ENCODE measurements at regions not wholly inside any gene's neighbourhood (a gene's known extent, or its start where the extent isn't known, plus 50 kb on each side); places are given as distances from the start of the nearest gene placed in this dataset.

GRCh38 chr1:5329068-5329739 lies 663.0 kb downstream of the NPHP4 start:
- no peaks in the 10 kb centered on the region for H3K36me3 ChIP-seq (ENCODE audit: control insufficient read depth, insufficient read depth, low read length)
- H3K9me3 ChIP-seq = no peaks in the 10 kb centered on the region
- no peak for TF ChIP-seq CTCF (IDR thresholded peaks at IDR 0.05; ENCODE audit: insufficient read depth in 1 of 2, low read depth in 1 of 2, low read length in 1 of 2, severe bottlenecking in 1 of 2, unreplicated experiment in 1 of 2)
- DNase-seq = no peak
- Mint-ChIP-seq H3K36me3 (ENCODE audit: insufficient read depth, unreplicated experiment) (peaks cover 5% of the 10 kb centered on the region), H3K27ac (ENCODE audit: unreplicated experiment) (no peak overlapping the region), H3K4me1 (ENCODE audit: low read depth, unreplicated experiment) (no peaks in the 10 kb centered on the region), H3K9me3 (ENCODE audit: unreplicated experiment) (peaks cover 18% of the 10 kb centered on the region), H3K27me3 (ENCODE audit: insufficient read depth, unreplicated experiment) (no peaks in the 10 kb centered on the region), H3K4me3 (ENCODE audit: unreplicated experiment) (no peak overlapping the region)
- POLR2A ChIA-PET = no interaction called here
- no peaks in the 10 kb centered on the region for H3K4me1 ChIP-seq
- no peak overlapping the region for H3K4me3 ChIP-seq (ENCODE audit: low read depth, low read length)
- no TSS peak for BruUV-seq (replicated peaks)
- CTCF ChIA-PET = no interaction called here
- intact Hi-C loops (cut with micrococcal nuclease; ENCODE audit: unreplicated experiment) = no loop called here
- no peaks in the 10 kb centered on the region for H3K27me3 ChIP-seq (replicated peaks; ENCODE audit: control insufficient read depth, insufficient read depth, low read length)

GRCh38 chr1:5324883-5325282 lies 667.3 kb downstream of the NPHP4 start:
- no peak overlapping the region for H3K4me3 ChIP-seq (ENCODE audit: low read depth, low read length)
- no peaks in the 10 kb centered on the region for H3K9me3 ChIP-seq
- BruUV-seq (replicated peaks) = no TSS peak
- Mint-ChIP-seq H3K36me3 (ENCODE audit: insufficient read depth, unreplicated experiment) (no peaks in the 10 kb centered on the region), H3K9me3 (ENCODE audit: unreplicated experiment) (peaks cover 10% of the 10 kb centered on the region), H3K27ac (ENCODE audit: unreplicated experiment) (no peak overlapping the region), H3K4me3 (ENCODE audit: unreplicated experiment) (no peak overlapping the region), H3K4me1 (ENCODE audit: low read depth, unreplicated experiment) (no peaks in the 10 kb centered on the region), H3K27me3 (ENCODE audit: insufficient read depth, unreplicated experiment) (peaks cover 7% of the 10 kb centered on the region)
- H3K36me3 ChIP-seq (ENCODE audit: control insufficient read depth, insufficient read depth, low read length) = no peaks in the 10 kb centered on the region
- intact Hi-C loops (cut with micrococcal nuclease; ENCODE audit: unreplicated experiment) = no loop called here
- no peaks in the 10 kb centered on the region for H3K4me1 ChIP-seq
- no peak for DNase-seq
- H3K27me3 ChIP-seq (replicated peaks; ENCODE audit: control insufficient read depth, insufficient read depth, low read length) = no peaks in the 10 kb centered on the region
- CTCF ChIA-PET = no interaction called here
- POLR2A ChIA-PET = no interaction called here
- TF ChIP-seq CTCF (IDR thresholded peaks at IDR 0.05; ENCODE audit: insufficient read depth in 1 of 2, low read depth in 1 of 2, low read length in 1 of 2, severe bottlenecking in 1 of 2, unreplicated experiment in 1 of 2) = no peak

DNA sequence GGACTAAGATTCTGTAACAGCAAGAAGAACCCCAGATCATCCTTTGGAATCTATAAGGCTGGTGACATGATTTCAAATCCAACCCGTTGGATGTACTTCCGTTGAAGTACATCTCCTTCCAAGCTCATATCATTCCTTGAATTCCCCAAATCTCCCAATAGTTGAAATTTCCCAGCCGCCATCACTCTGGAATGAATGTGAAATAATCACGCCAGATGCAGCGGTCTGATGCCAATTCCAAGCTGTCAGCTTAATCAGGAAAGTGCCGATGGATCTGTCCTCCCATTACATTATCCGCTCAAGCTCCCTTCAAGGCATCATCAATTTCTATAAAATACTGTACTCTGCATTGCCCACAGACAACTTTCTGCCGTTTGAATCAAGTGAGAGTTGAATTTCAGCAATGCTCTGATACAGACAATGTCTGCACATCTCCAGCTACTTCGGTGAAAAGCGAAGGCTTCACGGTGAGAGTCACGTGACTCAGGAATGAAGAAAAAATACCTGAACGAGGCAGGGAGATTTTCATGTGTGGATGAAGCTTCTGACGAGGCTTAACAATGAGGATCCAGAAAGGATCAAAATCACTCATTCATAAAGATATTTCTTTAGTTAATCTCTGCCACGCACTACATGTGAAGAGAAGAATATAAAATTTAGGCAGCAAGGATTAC lies 663.9 kb downstream of the AJAP1 start:
- DNase-seq = no peak
- Mint-ChIP-seq H3K4me3 (ENCODE audit: unreplicated experiment) (no peak overlapping the region), H3K27me3 (ENCODE audit: insufficient read depth, unreplicated experiment) (peaks cover 7% of the 10 kb centered on the region), H3K27ac (ENCODE audit: unreplicated experiment) (no peak overlapping the region), H3K36me3 (ENCODE audit: insufficient read depth, unreplicated experiment) (no peaks in the 10 kb centered on the region), H3K4me1 (ENCODE audit: low read depth, unreplicated experiment) (no peaks in the 10 kb centered on the region), H3K9me3 (ENCODE audit: unreplicated experiment) (no peaks in the 10 kb centered on the region)
- no peak for TF ChIP-seq CTCF (IDR thresholded peaks at IDR 0.05; ENCODE audit: insufficient read depth in 1 of 2, low read depth in 1 of 2, low read length in 1 of 2, severe bottlenecking in 1 of 2, unreplicated experiment in 1 of 2)
- CTCF ChIA-PET = no interaction called here
- H3K4me1 ChIP-seq = no peaks in the 10 kb centered on the region
- no TSS peak for BruUV-seq (replicated peaks)
- no peak overlapping the region for H3K4me3 ChIP-seq (ENCODE audit: low read depth, low read length)
- no peaks in the 10 kb centered on the region for H3K9me3 ChIP-seq
- intact Hi-C loops (cut with micrococcal nuclease; ENCODE audit: unreplicated experiment) = no loop called here
- POLR2A ChIA-PET = no interaction called here
- H3K36me3 ChIP-seq (ENCODE audit: control insufficient read depth, insufficient read depth, low read length) = no peaks in the 10 kb centered on the region
- H3K27me3 ChIP-seq (replicated peaks; ENCODE audit: control insufficient read depth, insufficient read depth, low read length) = no peaks in the 10 kb centered on the region

Measured in Caco-2 (cell line).